ENCODE measurements at regions not wholly inside any gene's neighbourhood (a gene's known extent, or its start where the extent isn't known, plus 50 kb on each side); places are given as distances from the start of the nearest gene placed in this dataset.

DNA sequence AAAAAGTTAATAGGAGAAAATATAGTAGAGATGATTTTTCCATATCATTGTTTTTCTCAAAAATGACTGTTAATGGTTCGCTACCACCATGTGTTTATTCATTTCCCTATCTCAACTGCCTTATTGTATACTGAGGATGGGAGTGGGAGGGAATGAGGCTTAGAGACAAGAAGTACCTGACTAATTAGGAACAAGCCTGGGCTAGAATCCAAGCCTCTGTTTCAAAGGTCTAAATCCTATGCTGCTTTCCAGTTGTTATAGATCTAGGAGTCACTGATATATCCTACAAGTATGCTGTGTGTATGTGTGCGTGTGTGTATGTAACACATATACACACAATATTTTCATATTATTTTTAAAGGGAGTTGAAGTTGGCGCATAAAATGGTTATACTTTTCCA lies 465.9 kb downstream of the EPHA4 start:
- no peak for DNase-seq (ENCODE audit: low spot score)

DNA sequence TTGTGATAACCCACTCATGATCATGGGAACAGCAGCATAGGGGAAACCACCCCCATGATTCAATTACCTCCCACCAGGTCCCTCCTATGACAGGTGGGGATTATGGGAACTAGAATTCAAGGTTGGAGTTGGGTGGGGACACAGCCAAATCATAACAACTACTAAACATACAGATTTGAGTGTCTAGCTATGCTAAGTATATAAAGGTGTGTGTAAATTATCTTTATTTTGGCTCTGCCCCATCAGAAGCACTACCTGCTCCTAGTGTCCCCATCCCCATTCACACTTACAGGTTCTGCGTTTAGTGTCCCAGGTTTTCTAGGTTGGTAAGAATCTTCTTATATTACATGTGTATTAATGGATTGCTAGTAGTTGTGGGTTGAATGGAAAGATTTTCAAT lies 464.7 kb downstream of the EPHA4 start:
- no peak for DNase-seq (ENCODE audit: low spot score)

DNA sequence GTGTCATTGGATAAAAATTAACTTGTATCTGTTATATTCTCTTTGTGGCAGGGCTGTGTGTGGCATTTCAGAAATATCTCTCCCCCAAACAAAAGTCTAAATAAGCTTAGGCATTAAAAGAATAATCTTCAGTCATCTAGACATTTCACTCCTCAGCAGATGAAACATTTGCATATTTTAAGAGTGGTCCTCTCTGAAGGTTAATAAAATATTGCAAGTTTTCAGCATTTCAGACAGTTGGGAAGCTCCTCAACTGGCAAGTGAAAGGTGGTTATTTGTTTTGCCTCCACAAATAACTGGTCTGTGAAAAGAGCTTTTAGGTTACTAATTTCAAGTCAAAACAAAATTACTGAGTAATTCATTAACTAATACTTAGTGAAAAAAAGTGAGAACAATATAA lies 462.6 kb downstream of the EPHA4 start:
- DNase-seq (ENCODE audit: low spot score), result no peak

DNA sequence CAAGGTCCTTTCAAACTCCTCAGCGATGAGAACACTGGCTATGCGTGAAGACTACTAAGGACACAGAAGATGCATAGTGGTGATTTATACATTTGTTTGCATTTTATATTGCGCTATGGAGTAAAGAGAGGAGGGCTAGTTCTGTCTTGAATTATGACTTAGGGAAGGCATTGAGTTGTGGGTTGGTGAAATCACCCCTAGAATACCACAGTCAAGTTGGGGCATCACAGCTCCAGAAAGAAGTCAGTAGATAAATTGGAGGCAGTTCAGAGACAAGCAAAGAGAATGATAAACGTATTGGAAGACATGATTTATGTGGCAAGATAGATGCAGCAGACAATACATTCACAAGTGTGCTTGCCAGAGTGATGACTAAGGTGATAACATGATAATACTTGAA lies 460.4 kb downstream of the EPHA4 start:
- no peak for DNase-seq (ENCODE audit: low spot score)

DNA sequence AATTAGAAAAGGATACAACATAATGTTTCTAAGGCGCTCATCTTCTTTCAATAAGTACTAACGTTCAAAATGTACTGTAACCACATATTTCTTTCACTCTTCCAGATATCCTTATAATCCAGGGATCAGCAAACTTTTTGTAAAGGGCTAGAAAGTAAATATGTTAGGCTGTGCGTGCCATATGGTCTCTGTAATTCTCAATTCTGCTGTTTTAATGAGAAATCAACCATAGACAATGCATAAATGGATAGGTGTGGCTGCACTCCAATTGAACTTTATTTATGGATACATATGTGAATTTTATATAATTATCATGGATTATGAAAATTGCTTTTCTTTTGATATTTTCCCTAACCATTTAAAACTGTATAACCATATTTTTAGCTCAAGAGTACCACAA lies 459.4 kb downstream of the EPHA4 start:
- DNase-seq (ENCODE audit: low spot score), result no peak

DNA sequence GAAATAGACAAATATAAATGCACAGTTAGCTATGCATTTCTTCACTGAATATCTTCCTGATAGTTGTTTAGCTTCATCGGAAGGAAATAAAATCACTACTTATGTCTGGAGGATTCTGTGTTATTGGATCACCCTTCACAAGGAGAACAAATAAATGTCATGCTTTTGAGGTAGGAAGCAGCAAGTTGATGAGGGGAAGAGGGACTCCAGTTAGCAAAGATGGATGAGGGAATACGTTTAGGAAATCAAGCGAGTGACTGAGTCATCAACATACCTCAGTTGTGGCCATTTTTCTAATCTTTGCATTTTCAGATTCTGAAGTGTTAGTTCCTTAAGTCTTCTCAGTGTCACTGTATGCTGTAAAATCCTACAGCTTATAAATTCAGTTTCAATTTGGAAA lies 456.2 kb downstream of the EPHA4 start:
- DNase-seq (ENCODE audit: low spot score), result no peak

DNA sequence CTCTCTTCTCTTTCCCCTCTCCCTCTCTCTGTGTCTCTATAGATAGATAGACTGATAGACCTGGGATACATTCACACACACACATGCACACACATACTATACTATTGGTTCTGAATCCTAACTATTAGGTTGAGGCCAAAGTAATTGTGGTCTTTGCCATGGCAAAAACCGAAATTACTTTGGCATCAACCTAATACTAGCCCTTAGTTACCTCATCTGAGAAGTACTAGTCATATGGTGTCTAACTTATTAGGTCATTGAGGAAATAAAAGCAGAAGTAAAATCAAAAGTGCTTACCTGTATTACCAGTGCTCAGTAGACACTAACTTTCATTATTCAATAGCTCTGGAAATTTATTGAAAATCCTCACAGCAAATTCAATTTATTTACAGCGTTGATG lies 451.5 kb downstream of the EPHA4 start:
- DNase-seq (ENCODE audit: low spot score), result no peak

DNA sequence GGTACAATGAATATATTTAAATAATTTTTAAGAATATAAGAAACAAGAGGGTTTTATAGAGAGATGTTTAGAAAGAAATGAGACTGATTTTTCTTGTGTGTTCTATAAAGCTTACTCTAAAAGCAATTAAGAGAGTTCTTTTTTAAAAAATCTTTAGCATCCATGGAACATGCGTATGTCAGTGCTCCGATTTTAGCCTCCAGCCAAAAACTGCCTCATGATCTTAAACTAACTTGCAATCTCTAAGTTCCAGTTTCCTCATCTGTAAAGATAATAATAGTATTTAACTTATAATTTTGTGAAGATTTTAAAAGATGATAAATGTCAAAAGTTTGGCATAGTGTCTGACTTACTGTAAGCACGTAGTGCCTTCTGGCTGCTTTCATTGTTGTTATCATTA lies 448.7 kb downstream of the EPHA4 start:
- no peak for DNase-seq (ENCODE audit: low spot score)

DNA sequence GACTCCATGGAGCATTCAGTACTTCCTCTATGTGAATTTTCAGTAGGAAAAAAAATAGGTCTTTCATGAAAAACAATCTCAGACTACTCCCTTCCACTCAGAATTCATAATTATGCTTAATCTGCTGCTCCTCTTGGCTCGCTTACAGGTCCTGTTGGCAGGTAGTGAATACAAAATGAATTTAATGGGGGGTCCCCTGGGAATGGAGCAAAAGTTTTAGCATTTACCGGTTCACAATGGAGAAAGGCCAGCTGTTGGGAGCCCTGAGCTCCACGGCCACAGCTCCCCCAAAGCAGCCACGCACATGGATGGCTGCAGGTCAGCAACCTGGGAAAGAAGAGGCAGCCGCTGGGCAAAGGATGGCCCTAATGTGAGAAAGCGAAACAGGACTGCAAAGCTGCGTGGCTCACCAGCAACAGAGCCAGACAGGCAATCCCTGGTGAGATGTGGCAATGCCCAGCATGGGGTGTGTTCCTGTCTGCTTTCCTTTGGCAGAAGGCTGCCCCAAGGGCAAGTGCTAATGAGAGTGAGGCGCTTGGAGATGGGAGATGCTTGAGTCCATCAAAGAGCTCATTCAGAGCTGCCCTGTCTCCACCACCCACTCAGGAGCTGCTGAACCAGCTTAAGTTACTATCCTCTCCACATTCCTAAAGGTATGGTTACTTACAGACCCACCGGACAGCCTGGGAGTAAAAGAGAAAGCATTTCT lies 447.4 kb downstream of the EPHA4 start:
- no peak for DNase-seq (ENCODE audit: low spot score)

DNA sequence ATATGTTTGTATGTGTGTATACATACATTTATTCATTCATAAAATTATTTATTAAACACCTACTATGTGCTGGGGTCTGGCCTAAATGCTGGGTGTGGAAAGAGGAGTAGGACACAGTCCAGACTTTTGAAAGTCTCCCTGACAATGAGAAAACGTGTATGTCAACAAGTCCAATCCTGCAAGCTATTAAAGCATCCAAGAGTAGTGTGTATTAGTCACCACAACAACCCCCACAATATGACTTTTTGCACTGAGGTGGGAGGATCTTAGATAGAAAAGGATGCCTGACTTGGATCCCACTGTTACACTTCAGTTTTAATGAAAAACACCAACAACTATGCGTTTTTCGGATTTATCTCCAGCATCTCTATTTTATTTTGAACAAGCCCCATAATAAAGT lies 446.4 kb downstream of the EPHA4 start:
- no peak for DNase-seq (ENCODE audit: low spot score)

DNA sequence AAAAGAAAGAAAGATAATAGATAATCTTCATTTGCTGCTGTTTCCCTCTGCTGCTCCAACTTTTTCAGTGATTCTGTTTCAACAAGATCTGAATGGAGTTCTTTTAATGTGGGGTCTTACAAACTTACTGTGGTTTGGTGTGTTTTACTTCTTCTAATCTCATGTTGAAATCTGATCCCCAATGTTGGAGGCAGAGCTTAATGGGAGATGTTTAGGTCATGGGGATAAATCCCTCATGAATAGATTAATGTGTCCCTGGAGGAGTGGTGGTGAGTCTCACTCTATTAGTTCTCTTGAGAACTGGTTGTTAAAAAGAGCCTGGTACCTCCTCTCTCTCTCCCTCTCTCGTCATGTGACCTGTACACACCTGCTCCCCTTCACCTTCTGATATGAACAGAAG lies 442.4 kb downstream of the EPHA4 start:
- no peak for DNase-seq (ENCODE audit: low spot score)

DNA sequence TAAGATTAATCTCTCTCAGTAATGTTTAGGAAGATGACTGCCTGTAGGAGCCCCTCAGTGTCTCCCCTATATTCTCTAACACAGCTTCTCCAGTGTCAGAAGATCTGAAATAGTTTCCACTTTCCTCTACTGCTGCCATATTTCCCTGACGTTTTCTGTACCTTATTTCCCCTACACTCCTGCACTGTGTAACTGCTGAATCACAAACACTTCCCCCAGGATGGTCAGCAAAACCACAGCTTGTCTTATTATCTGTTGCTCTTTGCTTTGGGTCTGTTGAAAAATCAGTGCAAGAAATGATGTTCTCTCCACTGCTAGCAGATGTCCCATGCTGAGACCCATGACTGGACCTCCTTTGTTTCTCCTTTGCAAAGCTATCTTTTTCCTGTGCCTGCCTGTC lies 441.7 kb downstream of the EPHA4 start:
- DNase-seq (ENCODE audit: low spot score), result no peak

DNA sequence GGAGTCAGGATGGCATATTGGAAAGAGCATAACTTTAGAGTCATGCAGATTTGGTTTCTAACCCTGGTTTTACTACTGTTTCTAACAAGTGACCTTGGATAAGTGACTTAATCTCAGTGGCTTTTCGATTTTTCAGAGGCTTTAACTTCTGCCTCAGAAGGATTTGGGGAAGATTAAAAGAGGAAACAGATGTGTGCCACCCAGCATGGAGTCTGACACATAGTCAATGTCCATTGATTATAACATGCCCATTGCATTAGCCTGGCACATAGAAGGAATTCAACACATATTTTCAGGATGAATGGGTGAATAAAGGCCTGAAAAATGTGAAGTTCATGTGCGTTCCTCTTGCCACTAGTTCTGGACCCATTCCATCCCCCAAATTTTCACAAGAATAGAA lies 438.2 kb downstream of the EPHA4 start:
- DNase-seq (ENCODE audit: low spot score), result no peak

DNA sequence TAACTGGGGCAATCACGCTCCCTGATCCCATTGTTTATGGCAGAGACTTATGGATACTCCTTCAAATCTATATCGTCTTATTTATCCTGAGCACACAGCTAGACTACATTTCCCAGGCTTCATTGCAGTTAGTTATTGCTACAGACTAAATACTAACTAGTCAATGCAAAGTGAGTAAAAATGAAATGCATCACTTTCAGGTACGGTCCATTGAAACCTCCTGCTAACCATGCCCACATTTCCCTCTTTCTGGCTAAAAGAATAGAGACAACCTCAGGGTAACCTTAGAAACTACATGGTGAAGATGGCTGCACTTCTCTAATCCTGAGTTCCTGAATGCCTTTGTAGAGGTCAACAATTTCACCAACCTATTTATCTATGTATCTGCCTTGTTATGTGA lies 437.4 kb downstream of the EPHA4 start:
- DNase-seq (ENCODE audit: low spot score), result no peak

DNA sequence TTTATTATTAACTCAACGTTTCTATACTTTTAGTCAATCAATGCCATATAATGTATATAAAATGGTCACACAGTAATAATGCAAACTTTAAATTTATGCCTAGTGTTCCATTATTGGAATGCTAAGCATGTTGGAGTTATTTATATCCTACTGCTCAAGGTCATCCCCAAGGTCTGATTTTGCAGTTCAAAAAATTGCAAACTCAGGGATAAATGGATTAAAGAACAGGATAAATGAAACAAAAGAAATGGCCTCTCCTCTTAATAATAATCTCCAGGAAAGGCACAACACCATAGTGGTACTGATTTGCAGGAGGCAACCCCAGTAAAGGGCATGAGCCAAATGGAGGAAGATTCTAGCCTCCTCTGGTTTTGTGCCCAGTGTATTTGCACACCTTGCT lies 436.4 kb downstream of the EPHA4 start:
- no peak for DNase-seq (ENCODE audit: low spot score)

DNA sequence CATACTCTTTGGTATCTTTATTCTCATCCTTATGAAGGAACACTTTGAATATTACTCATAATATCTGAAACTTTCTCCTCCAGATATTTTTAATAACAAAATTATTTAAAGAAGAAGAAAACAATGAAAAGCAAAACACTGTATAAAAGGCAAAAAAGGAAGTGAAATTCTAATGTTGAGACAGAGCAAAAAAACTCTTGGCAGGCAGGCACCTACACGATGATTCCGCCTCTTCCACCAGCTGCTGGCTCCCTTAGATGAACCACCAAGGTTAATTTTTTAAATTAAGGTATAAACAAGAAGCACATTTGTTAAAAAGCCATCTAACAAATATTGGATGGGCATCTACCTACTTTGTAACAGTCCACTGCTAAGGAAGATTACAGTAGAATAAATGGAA lies 434.7 kb downstream of the EPHA4 start:
- DNase-seq (ENCODE audit: low spot score), result no peak

DNA sequence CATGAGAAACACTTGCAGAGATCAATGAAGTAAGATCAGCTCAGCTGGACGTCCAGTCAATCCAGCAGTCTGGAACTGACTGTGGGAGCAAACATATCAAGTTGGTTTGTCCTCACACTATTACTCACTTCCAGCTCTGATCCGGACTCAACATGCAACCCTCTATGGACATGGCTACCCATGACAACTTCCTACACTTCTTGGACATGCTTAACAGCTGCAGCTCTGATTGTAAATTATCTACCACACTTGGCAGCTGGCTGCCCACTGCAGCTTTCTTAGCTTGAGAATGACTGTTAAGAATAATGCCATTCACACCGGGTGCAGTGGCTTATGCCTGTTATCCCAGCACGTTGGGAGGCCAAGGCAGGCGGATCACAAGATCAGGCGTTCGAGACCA lies 429.8 kb downstream of the EPHA4 start:
- no peak for DNase-seq (ENCODE audit: low spot score)

DNA sequence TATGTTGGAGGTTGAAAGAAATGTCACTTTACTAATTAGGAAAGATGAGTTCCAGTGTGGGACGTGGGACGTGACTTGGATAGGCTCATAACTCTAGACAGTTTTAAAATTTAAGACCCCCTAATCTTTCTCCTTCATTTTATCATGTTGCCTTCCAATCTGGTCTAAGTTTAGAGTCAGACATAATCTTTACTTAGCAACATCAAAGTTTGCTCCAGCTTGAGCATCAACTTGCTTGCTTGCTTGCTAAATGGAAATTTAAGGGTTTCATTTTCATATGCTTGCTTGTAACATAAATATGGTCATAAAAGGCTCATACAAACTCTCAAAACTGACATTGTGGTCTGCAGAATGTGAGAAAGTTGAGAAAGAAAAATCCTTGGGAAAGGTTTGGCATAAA lies 428.9 kb downstream of the EPHA4 start:
- no peak for DNase-seq (ENCODE audit: low spot score)

DNA sequence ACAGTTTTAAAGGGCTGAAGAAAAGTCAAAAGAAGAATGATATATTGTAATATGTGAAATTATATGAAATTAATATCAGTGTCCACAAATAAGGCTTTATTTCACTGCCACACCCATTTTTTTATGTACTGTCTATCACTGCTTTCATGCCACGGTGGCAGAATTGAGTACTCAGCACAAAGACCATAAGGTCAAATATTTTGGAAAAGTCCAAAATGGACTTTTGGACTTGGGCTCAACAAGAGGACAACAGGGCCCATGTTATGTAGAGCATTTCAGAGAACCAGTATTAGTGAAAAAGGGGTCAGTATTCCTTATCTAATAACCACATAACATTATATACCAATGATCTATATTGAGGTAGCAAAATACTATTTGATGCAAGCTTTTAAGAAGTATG lies 427.2 kb downstream of the EPHA4 start:
- DNase-seq (ENCODE audit: low spot score), result no peak

DNA sequence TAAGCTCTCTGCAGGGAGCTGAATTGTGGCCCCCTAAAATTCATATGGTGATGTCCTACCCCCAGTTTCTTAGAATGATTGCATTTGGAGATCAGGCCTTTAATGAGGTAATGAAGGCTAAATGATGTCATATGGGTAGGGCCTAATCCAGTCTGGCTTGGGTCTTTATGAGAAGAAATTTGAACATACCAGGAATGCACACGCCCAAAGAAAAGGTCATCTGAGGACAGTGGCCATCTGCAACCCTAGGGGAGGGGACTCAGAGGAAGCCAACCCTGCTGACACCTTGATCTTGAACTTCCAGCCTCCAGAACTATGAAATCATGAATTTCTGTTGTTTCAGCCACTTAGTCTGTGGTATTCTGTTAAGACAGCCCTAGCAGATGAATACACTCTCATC lies 426.7 kb downstream of the EPHA4 start:
- no peak for DNase-seq (ENCODE audit: low spot score)

DNA sequence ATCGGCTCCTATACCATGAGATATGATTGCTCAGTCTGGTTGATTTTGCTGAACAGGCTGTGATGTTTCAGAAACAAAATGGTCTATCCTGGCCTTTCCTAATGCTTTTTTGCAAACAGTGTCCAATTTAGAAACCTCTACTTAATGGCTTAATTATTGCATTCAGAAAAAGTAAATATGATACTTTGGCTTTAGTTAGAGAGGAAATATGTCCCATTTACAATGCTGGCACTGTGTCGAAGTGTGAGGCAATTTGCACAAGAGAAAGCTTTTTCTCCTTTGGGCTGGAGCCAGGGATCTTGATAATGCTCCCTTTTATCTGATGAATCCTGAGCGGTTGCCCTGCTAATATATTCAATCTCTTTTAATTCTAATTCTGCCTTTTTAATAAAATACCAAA lies 418.9 kb downstream of the EPHA4 start:
- DNase-seq (ENCODE audit: low spot score), result no peak

DNA sequence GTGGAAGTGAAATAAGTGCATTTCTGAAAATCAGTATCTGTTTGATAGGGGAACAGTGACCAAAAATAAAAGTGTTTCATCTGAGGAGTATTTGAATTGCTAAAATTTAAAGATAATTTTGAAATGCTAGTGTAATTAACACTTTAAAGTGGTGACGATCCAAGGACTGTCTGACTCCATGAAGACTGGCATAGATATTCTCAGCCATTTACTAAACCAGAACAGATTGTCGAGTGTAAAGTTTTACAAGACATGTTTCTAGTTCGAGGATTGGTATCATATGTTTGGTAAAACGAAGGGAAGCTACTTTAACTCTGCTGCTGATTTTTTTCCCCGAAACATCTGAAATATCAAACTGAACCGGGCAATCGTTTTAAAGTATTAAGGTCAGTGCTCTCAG lies 417.9 kb downstream of the EPHA4 start:
- DNase-seq (ENCODE audit: low spot score), result no peak

DNA sequence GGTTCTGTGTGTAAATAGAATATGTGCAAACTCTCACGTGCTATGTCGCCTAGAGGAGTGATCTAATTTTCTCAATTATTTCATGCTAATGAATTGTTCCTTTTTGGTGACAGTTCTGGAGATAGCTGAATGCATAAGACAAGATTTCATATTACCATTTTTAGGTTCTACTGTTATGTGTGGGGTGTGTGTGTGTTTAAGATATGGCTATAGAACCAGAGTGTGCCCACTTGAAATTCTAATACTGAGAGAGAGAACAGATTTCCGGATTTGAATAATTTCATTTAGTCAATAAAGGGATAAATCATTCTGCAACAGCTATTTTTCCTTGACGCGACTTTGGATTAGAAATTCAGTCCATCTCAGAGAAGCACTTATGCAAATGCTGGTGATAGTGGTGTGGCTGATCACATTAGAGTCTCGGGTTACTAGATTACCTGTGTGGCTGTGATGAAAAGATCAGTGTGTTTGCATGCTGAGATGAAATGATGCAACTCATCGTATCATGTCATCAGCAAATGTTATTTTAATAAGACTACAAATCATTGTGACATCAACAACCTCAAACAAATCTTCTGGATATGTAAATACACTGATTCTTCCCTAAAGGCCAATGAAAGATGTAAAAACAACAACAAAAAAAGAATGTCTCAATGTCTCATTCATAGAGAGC lies 415.9 kb downstream of the EPHA4 start:
- no peak for DNase-seq (ENCODE audit: low spot score)

DNA sequence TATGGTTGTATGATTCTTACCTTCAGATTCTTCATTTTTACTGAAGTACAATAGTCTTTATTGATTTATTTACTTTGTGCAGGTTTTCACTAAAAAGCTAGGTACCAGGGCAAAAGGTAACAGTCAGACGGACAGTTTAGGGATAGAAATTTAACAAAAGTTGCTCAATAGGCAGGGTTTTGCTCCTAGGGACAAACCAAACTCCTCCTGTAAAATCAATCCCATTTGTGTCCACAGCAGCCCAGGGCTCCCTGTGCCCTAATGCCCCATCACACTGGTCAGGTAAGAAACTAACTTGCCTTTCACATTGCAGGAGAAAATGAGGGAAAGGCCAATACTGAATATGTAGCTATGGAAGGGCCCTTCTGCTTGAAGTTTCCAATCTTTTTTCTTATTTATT lies 410.9 kb downstream of the EPHA4 start:
- no peak for DNase-seq (ENCODE audit: low spot score)
